Ovary (tissue), 7 donors: ENCODE measurements at regions not wholly inside any gene's neighbourhood (a gene's known extent, or its start where the extent isn't known, plus 50 kb on each side); places are given as distances from the start of the nearest gene placed in this dataset.

ENCODE experiments used
- DNase-seq, 5 donors: peaks; one replicate each; pipeline ENCODE4 v3.0.0-alpha.2; 2019 to 2020
- H3K27ac ChIP-seq, 2 donors: fragments of 200-600 bp; one replicate each; pipeline versions ENCODE4 v1.5.1 to v1.8.0; 2019 to 2022
- H3K27me3 ChIP-seq: fragments of 200-600 bp; one replicate; pipeline ENCODE4 v1.8.0; 2022
- H3K36me3 ChIP-seq: fragments of 200-600 bp; sonication (generic); one replicate; pipeline ENCODE4 v1.5.1; 2019
- H3K4me1 ChIP-seq: one replicate; pipeline ENCODE4 v1.8.1; 2013; ENCODE audit warnings: mild to moderate bottlenecking, moderate library complexity; ENCODE audit not compliant: insufficient read depth
- H3K4me3 ChIP-seq: fragments of 200-600 bp; sonication (generic); one replicate; pipeline ENCODE4 v1.5.1; 2017
- H3K9me3 ChIP-seq, 2 donors: fragments of 200-600 bp in 1 of 2; sonication (generic) in 1 of 2; one replicate each; pipeline versions ENCODE4 v1.5.1 to v1.8.1; 2013 to 2019; ENCODE audit warnings: mild to moderate bottlenecking in 1 of 2, moderate library complexity in 1 of 2
- CTCF ChIP-seq, 3 donors: fragments of 450-650 bp in 2 of 3; fragments of 200-600 bp in 1 of 3; IDR thresholded peaks; one replicate each; pipeline versions ENCODE4 v1.5.1 to v1.8.0; 2016 to 2022; ENCODE audit warnings: antibody characterized with exemption in 3 of 3, mild to moderate bottlenecking in 1 of 3
- EP300 ChIP-seq: sonication (generic); formaldehyde crosslinking; IDR thresholded peaks from one replicate; pipeline ENCODE4 v1.6.1; 2017; ENCODE audit warnings: antibody characterized with exemption
- POLR2A ChIP-seq: fragments of 450-650 bp; IDR thresholded peaks from one replicate; pipeline ENCODE4 v1.6.1; 2017; ENCODE audit warnings: antibody characterized with exemption, mild to moderate bottlenecking, moderate library complexity
- WGBS, 3 donors: extraction: QIAGEN DNeasy Blood & Tissue Kit in 1 of 3; methylation state at CpG; one replicate each; pipeline versions ENCODE4 v1.1.5 to v1.1.7; 2013 to 2017; 5-methylcytosine and 5-hydroxymethylcytosine counted together
- intact Hi-C, 4 donors: fragments of 100-400 bp; cut with DNase I; formaldehyde crosslinking; loops; one replicate each; pipeline versions ENCODE4 v1.11.0 to v1.15.1; 2022 to 2023
- donor health status: DM: no; HTN: no; CAD: no; lungs with moderate emphysema.
- donor health status: DM: no; HTN: no; CAD: no.
- donor health status: Bipolar disorder and iron deficiency.
- donor health status: DM: no; HTN: no; CAD: no.
- donor health status: DM: yes; HTN: yes; CAD: no.

- TF ChIP-seq CTCF (IDR thresholded peaks at IDR 0.05) = no peak
- no peak for TF ChIP-seq EP300
- no peak for TF ChIP-seq POLR2A
- Histone ChIP-seq H3K4me3 (no peak overlapping the region), H3K4me1 (no peaks in the 10 kb centered on the region), H3K36me3 (no peaks in the 10 kb centered on the region), H3K27ac (no peak overlapping the region), H3K9me3 (no peaks in the 10 kb centered on the region), H3K27me3 (no peaks in the 10 kb centered on the region)
- WGBS, 3 donors = 16 to 24% (median 23%) methylated on average over 5 of the region's 5 CpGs
- intact Hi-C loops = no loop called here
- DNase-seq = no peak
Observed at GRCh38 chr14:56905282-56905681, 95.0 kb upstream of the OTX2 start.

- intact Hi-C loops = no loop called here
- no peak for TF ChIP-seq CTCF (IDR thresholded peaks at IDR 0.05)
- TF ChIP-seq EP300 = no peak
- no peak for TF ChIP-seq POLR2A
- H3K27me3 ChIP-seq = no peaks in the 10 kb centered on the region
- no peaks in the 10 kb centered on the region for H3K36me3 ChIP-seq
- 29 to 35% (median 32%) methylated on average over 6 of the region's 6 CpGs for WGBS, 3 donors
- no peak overlapping the region for H3K4me3 ChIP-seq
- no peaks in the 10 kb centered on the region for H3K4me1 ChIP-seq
- no peak overlapping the region for H3K27ac ChIP-seq
- no peaks in the 10 kb centered on the region for H3K9me3 ChIP-seq
- no peak for DNase-seq
Observed at GRCh38 chr14:56903304-56903969, 93.2 kb upstream of the OTX2 start.

- 67 to 69% (median 68%) methylated on average over 6 of the region's 6 CpGs for WGBS, 3 donors
- TF ChIP-seq EP300 = no peak
- no peak for TF ChIP-seq POLR2A
- no peak for TF ChIP-seq CTCF (IDR thresholded peaks at IDR 0.05)
- intact Hi-C loops = no loop called here
- Histone ChIP-seq H3K27ac (no peak overlapping the region), H3K9me3 (no peaks in the 10 kb centered on the region), H3K36me3 (no peaks in the 10 kb centered on the region), H3K4me3 (no peak overlapping the region), H3K27me3 (no peaks in the 10 kb centered on the region), H3K4me1 (no peaks in the 10 kb centered on the region)
- DNase-seq = no peak
Observed at GRCh38 chr14:56902385-56902784, 92.1 kb upstream of the OTX2 start.

GRCh38 chr14:56900726-56901125 lies 90.4 kb upstream of the OTX2 start:
- no peaks in the 10 kb centered on the region for H3K36me3 ChIP-seq
- H3K4me1 ChIP-seq = no peaks in the 10 kb centered on the region
- H3K4me3 ChIP-seq = no peak overlapping the region
- no peaks in the 10 kb centered on the region for H3K9me3 ChIP-seq
- TF ChIP-seq EP300 = no peak
- no peak for TF ChIP-seq CTCF (IDR thresholded peaks at IDR 0.05)
- TF ChIP-seq POLR2A = no peak
- intact Hi-C loops = no loop called here
- no peak for DNase-seq
- 62 to 74% (median 70%) methylated on average over 6 of the region's 6 CpGs for WGBS, 3 donors
- no peaks in the 10 kb centered on the region for H3K27me3 ChIP-seq
- H3K27ac ChIP-seq = no peak overlapping the region
